ENCODE measurements at regions not wholly inside any gene's neighbourhood (a gene's known extent, or its start where the extent isn't known, plus 50 kb on each side); places are given as distances from the start of the nearest gene placed in this dataset.
"Not testable (repeated sequence)": the region's sequence is repeated elsewhere in the genome, so short reads cannot be mapped to it uniquely, and the experiment has no call there.

DNA sequence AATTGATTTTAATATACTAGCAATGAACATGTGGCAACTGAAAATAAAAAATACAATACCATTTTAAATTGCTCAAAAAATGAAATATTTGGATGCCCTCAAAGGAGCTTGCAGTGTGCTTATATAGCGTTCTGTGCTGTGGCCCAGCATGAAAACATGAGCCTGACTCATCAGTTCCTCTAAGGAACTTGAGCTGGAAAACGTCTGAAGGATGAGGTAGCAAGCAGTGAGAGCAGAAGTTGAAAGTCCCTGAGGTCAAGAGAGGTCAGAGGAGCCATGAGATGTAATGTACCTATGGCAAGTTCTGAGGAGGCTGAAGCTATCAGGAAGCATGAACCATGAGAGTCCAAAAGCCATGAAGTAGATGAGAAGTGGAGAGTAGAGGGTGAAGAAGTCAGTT, 59.7 kb downstream of the HMGB3 start:
- Mint-ChIP-seq H3K4me1 (no peaks in the 10 kb centered on the region), H3K36me3 (no peaks in the 10 kb centered on the region), H3K27me3 (peaks cover 8% of the 10 kb centered on the region), H3K4me3 (no peak overlapping the region), H3K9me3 (no peaks in the 10 kb centered on the region), H3K27ac (no peak overlapping the region)
- DNase-seq (ENCODE audit: low spot score in 2 of 2) (no peak), ATAC-seq (ENCODE audit: low read depth) (no peak)

DNA sequence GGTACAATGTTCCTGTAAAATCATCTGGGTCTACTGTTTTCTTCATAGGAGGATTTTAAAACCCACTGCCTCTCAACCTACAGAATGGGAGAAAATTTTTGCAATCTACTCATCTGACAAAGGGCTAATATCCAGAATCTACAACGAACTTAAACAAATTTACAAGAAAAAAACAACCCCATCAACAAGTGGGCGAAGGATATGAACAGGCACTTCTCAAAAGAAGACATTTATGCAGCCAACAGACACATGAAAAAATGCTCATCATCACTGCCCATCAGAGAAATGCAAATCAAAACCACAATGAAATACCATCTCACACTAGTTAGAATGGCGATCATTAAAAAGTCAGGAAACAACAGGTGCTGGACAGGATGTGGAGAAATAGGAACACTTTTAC, 83.2 kb downstream of the HMGB3 start:
- not testable (repeated sequence) for H3K4me3 Mint-ChIP-seq; H3K27me3 Mint-ChIP-seq; H3K36me3 Mint-ChIP-seq; H3K4me1 Mint-ChIP-seq; H3K9me3 Mint-ChIP-seq; ATAC-seq (ENCODE audit: low read depth); DNase-seq (ENCODE audit: low spot score in 2 of 2); H3K27ac Mint-ChIP-seq

DNA sequence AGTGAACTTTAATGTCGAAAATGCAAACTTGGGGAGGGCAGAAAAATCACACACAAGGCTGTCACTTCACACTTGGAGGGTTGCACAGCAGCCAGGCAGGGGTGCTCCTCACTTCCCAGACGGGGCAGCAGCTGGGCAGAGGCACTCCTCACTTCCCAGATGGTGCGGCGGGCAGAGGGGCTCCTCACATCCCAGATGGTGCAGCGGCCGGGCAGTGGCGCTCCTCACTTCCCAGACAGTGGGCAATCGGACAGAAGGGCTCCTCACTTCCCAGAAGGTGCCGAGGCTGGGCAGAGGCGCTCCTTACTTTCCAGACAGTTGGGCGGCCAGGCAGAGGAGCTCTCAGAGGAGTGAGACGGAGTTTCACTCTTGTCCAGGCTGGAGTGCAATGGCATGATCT, 90.6 kb downstream of the HMGB3 start:
- H3K4me3 Mint-ChIP-seq = no peak overlapping the region
- no peaks in the 10 kb centered on the region for H3K4me1 Mint-ChIP-seq
- no peak overlapping the region for H3K27ac Mint-ChIP-seq
- peaks cover 5% of the 10 kb centered on the region for H3K27me3 Mint-ChIP-seq
- no peaks in the 10 kb centered on the region for H3K36me3 Mint-ChIP-seq
- no peaks in the 10 kb centered on the region for H3K9me3 Mint-ChIP-seq
- ATAC-seq (ENCODE audit: low read depth) = no peak
- DNase-seq (ENCODE audit: low spot score in 2 of 2) = no peak

DNA sequence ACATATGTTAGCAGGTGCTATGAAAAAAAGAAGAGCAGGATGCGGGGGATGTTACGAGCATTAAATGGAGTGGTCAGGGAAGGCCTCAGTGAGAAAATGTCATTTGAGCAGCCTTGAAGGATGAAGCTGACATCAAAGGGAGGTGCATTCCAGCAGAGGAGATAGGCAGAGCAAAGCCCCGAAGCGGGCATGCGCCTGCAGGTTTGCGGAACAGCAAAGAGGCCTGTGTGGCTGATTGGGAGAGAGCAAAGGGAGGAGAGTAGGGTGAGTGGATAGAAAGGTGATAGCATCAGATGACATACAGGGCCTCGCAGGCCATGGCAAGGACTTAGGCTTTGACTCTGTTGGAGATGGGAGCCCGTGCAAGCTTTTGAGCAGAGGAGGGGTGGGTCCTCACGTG, 95.4 kb upstream of the GPR50 start:
- no peak for ATAC-seq (ENCODE audit: low read depth)
- Mint-ChIP-seq H3K27ac (no peak overlapping the region), H3K9me3 (no peaks in the 10 kb centered on the region), H3K4me3 (no peak overlapping the region), H3K4me1 (peaks cover 2% of the 10 kb centered on the region), H3K27me3 (peaks cover 14% of the 10 kb centered on the region), H3K36me3 (no peaks in the 10 kb centered on the region)
- DNase-seq (ENCODE audit: low spot score in 2 of 2) = no peak

DNA sequence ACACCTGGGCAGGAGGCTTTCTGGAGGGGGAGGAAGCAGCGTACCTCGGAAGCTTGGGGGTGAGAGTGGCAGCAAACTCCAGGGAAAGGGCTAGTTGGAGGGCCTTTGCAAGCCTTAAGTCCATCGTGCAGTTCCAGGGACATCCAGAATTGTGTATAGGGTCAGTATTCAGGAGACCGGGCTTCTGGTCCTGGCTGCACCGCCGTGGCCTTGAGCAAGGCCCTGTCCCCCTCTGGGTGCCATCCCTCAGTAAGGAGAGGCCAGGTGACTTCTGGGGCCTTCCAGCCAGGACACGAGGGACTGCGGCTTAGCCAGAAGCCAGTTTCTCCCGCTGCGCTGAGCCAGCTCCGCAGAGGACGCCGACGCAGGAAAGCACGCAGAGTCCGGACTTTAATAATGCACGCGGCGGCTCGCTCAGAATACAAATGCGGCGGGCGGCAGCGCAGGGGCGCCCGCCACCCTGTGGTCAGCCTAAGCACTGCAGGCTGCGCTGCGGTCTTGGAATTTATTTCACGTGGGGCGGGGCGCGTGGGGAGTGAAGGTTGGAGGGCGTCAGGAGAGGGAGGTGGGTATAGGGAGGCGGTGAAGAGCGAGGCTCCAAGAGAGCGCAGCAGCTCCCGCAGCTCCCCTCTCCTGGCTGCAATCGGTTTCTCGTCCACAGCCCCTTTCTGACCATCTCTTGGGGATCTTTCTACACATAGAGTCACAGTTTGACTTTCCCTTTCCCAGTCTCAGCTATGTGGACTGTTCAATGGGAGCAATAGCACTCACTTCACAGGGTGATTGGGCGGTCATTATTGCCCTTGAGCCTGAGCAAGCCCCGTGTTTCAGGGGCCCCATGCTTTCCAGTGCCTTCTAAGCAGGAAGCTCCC, 94.1 kb upstream of the GPR50 start:
- ATAC-seq (ENCODE audit: low read depth) (peak; percentile 77), DNase-seq (ENCODE audit: low spot score in 2 of 2) (peak; percentile 41 to 62)
- no peak overlapping the region for H3K27ac Mint-ChIP-seq
- H3K27me3 Mint-ChIP-seq = peaks cover 14% of the 10 kb centered on the region
- H3K4me1 Mint-ChIP-seq = peaks cover 2% of the 10 kb centered on the region
- H3K4me3 Mint-ChIP-seq = peak overlapping the region; percentile 46
- H3K9me3 Mint-ChIP-seq = no peaks in the 10 kb centered on the region
- H3K36me3 Mint-ChIP-seq = no peaks in the 10 kb centered on the region

DNA sequence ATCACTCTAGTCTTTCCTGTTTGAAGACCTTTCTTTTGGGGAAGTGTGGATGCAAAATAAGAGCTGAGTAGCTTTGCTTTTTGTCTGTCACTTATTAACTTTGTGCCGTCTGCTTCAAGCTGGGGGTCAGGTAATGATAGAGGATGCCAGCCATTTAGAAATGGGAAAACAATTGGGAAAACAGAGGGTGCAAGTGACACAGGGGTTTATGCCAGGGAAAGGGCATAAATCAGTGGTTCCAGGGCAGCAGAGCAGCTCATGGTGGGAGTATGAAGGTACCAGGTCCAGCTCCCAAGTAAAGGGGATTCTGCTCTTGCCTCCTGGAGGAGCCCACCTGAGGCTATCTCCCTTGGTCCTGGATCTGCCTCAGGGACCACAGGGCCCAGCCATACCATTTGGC, 91.9 kb upstream of the GPR50 start:
- Mint-ChIP-seq H3K4me1 (peaks cover 2% of the 10 kb centered on the region), H3K4me3 (no peak overlapping the region), H3K9me3 (no peaks in the 10 kb centered on the region), H3K36me3 (no peaks in the 10 kb centered on the region), H3K27ac (no peak overlapping the region), H3K27me3 (peaks cover 12% of the 10 kb centered on the region)
- DNase-seq (ENCODE audit: low spot score in 2 of 2) = no peak
- no peak for ATAC-seq (ENCODE audit: low read depth)

DNA sequence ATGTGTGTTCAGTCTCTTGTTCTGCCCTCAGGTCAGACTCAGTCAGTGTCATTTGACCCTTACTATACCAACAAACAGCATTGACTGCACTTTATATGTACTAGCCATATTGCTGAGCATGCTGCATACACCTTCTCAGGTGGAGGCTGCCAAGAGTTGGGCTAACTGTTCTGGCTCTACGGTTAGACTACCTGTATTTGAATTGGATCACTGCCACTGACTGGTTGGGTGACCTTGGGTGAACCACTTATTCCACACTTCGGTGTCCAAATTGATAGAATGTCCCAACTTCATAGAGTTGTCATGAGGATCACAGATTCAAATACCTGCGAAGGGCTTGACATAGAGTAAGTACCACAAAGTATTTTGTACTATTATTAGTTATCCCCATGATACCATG, 91.2 kb upstream of the GPR50 start:
- Mint-ChIP-seq H3K27ac (no peak overlapping the region), H3K27me3 (peaks cover 11% of the 10 kb centered on the region), H3K4me1 (peaks cover 2% of the 10 kb centered on the region), H3K9me3 (no peaks in the 10 kb centered on the region), H3K36me3 (no peaks in the 10 kb centered on the region), H3K4me3 (no peak overlapping the region)
- no peak for ATAC-seq (ENCODE audit: low read depth)
- no peak for DNase-seq (ENCODE audit: low spot score in 2 of 2)

DNA sequence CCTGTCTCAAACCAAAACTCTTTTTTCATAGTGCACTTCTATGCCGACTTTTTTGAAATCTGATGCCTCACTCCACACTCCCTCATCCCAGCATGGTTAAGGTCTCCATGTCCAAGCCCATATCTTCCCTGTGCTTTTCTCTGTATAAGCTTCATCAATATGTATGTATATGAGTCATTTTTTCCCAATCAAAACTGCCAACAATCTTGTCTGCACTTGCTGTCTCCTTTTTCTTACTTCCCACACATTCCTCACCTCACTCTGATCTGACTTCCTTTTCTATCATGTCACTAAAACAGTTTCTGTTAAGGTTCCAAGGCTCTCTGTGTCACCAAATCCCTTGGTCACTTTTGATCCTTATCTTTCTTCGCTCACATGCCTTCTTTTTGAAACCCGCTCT, 88.2 kb upstream of the GPR50 start:
- Mint-ChIP-seq H3K27me3 (peaks cover 10% of the 10 kb centered on the region), H3K36me3 (no peaks in the 10 kb centered on the region), H3K4me3 (no peak overlapping the region), H3K9me3 (no peaks in the 10 kb centered on the region), H3K4me1 (no peaks in the 10 kb centered on the region), H3K27ac (no peak overlapping the region)
- ATAC-seq (ENCODE audit: low read depth) = no peak
- no peak for DNase-seq (ENCODE audit: low spot score in 2 of 2)

DNA sequence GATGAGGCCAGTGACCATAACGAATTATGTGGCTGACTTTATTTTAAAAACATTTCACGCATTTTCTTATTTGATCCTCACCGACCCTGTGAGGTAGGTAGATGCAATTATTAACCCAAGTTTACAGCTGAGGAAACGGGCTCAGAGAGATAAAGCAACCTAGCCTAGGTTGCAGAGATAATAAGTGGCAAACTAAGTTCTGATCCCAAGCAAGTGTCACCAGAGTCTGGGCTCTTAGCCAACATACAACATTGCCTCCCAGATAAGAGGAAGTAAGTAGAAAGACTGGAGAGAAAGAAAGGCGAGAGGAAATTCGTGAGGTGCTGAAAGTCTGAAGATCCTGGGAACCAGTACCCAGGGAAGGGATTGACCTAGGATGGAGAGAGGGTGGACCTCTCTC, 77.4 kb upstream of the GPR50 start:
- Mint-ChIP-seq H3K4me1 (no peaks in the 10 kb centered on the region), H3K27me3 (peaks cover 7% of the 10 kb centered on the region), H3K4me3 (no peak overlapping the region), H3K9me3 (no peaks in the 10 kb centered on the region), H3K27ac (no peak overlapping the region), H3K36me3 (no peaks in the 10 kb centered on the region)
- DNase-seq (ENCODE audit: low spot score in 2 of 2) (no peak), ATAC-seq (ENCODE audit: low read depth) (no peak)

DNA sequence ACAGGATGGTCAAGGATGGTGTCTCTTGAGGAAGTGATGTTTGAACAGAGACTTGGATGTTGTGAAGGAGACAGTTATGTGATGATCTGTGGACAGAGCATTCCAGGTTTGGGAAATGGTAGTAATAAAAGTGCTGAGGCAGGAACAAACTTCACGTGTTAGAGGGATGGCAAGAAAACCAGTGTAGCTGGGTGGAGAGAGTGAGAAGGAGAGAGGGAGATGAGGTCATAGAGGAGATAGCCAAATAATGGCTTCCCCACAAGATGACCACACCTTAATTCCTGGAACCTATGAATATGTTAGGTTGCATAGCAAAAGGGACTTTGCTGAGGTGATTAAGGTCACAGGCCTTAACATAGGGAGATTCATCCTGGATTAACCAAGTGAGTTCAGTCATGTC, 75.6 kb upstream of the GPR50 start:
- no peak for ATAC-seq (ENCODE audit: low read depth)
- Mint-ChIP-seq H3K4me3 (no peak overlapping the region), H3K36me3 (no peaks in the 10 kb centered on the region)

DNA sequence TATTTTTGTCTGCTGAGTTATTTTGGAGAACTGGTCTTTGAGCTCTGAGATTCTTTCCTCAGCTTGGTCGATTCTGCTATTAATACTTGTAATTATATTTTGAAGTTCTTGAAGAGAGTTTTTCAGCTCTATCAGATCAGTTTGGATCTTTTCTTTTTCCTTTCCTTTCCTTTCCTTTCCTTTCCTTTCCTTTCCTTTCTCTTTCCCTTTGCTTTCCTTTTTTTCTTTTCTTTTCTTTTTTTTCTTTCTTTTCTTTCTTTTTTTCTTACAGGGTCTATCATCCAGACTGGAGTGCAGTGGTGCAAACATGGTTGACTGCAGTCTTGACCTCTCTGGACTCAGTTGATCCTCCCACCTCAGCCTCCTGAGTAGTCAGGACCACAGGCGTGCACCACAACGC, 63.2 kb upstream of the GPR50 start:
- not testable (repeated sequence) for DNase-seq (ENCODE audit: low spot score in 2 of 2); H3K4me1 Mint-ChIP-seq; H3K36me3 Mint-ChIP-seq; H3K9me3 Mint-ChIP-seq; H3K27ac Mint-ChIP-seq; ATAC-seq (ENCODE audit: low read depth); H3K4me3 Mint-ChIP-seq
- peaks cover 16% of the 10 kb centered on the region for H3K27me3 Mint-ChIP-seq

More for the DNA sequence above, 75.6 kb upstream of the GPR50 start:
- H3K4me1 Mint-ChIP-seq = no peaks in the 10 kb centered on the region
- no peak overlapping the region for H3K27ac Mint-ChIP-seq
- H3K9me3 Mint-ChIP-seq = no peaks in the 10 kb centered on the region
- H3K27me3 Mint-ChIP-seq = peaks cover 5% of the 10 kb centered on the region
- no peak for DNase-seq (ENCODE audit: low spot score in 2 of 2)
